GM18868 (cell line): ENCODE measurements at regions not wholly inside any gene's neighbourhood (a gene's known extent, or its start where the extent isn't known, plus 50 kb on each side); places are given as distances from the start of the nearest gene placed in this dataset.
"Not testable (repeated sequence)": the region's sequence is repeated elsewhere in the genome, so short reads cannot be mapped to it uniquely, and the experiment has no call there.

Experiments
- ATAC-seq: cut with Tn5 transposase; IDR thresholded peaks from one replicate; pipeline ENCODE4 v1.9.1; 2021; ENCODE audit warnings: mild to moderate bottlenecking, moderate library complexity; ENCODE audit not compliant: unreplicated experiment

DNA sequence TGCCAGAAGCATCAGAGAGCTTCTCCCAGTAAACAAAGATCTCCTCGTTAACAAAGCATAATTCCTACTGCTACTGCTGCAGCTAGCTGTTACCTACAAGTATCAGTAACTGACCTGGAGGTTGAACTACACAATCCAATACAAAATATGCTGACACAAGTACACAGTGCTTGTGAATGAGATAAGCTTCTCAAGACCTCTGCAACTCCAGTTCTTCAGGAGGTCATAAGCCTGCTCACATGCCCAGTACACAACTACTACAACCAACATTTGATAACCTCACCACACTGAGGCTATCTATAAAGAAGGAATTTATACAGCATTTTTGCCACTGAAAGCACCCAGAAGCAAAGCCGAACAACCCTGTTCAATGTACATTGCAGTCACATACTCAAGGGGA, 66.7 kb upstream of the SMARCAD1 start:
- ATAC-seq, result no peak

DNA sequence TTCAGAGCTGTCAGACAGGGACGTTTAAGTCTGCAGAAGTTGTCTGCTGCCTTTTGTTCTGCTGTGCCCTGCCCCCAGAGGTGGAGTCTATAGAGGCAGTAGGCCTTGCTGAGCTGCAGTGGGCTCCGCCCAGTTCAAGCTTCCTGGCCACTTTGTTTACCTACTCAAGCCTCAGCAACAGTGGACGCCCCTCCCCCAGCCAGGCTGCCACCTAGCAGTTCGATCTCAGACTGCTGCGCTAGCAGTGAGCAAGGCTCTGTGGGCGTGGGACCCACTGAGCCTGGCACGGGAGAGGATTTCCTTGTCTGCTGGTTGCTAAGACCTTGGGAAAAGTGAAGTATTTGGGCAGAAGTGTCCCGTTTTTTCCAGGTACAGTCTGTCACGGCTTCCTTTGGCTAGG, 59.6 kb upstream of the SMARCAD1 start:
- not testable (repeated sequence) for ATAC-seq

DNA sequence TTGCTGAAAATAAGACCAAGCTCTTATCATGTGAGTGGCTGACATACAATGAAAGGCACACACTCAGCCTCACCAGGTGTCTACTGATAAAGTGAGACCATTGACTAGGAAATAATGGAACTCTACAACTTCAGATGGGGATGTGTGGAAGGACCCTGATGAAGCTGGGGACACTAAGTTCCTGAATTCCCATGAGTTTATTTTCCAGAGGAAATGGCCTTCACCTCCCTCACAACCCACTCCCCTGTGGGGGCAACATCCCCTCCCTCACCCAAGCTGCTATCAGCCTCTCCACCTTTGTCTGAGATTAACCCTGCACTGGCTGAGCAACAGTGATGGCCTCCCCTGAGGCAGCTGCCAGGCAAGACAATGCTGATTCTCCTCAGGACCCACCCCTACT, 55.2 kb upstream of the SMARCAD1 start:
- no peak for ATAC-seq

DNA sequence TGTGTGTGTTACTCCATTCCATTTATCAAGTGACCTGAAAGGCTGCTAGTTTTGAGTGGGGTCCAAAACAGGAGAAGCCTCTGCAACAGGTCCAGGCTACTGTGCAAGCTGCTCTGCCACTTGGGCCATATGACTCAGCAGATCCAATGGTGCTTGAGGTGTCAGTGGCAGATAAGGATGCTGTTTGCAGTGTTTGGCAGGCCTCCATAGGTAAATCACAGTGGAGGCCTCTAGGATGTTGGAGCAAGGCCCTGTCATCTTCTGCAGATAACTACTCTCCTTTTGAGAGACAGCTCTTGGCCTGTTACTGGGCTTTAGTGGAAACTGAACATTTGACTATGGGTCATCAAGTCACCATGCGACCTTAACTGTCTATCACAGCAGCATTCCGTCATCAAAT, 52.3 kb upstream of the SMARCAD1 start:
- ATAC-seq, result not testable (repeated sequence)

DNA sequence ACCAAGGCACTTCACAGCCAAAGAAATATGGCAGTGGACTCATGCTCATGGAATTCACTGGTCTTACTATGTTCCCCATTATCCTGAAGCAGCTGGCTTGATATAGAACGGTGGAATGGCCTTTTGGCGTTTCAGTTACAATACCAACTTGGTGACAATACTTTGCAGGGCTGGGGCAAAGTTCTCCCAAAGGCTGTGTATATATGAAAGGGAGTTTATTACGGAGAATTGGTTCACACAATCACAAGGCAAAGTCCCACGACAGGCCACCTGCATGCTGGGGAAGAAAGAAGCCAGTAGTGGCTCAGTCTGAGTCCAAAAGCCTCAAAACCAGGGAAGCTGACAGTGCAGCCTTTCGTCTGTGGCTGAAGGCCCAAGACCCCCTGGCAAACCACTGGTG, 50.8 kb upstream of the SMARCAD1 start:
- ATAC-seq, result no peak
